ENCODE measurements at regions not wholly inside any gene's neighbourhood (a gene's known extent, or its start where the extent isn't known, plus 50 kb on each side); places are given as distances from the start of the nearest gene placed in this dataset.

GRCh38 chr7:46949270-46949931 is 632.5 kb downstream of the TNS3 start:
- POLR2A ChIA-PET (ENCODE audit: low non-redundant PET) = no interaction called here
- TF ChIP-seq CTCF (conservative IDR thresholded peaks at IDR 0.05; ENCODE audit: low read depth) = no peak
- CTCF ChIA-PET = no interaction called here
- no peak overlapping the region for H3K27ac ChIP-seq
- DNase-seq (ENCODE audit: low spot score) = no peak

GRCh38 chr7:46948716-46949115 is 633.2 kb downstream of the TNS3 start:
- ChIA-PET POLR2A (ENCODE audit: low non-redundant PET) (no interaction called here), CTCF (interaction anchor here (0.6 kb wide), 1 partner anchor 22 kb away, joined by 3 read pairs; no protein-coding TSS in a partner anchor)
- H3K27ac ChIP-seq = no peak overlapping the region
- DNase-seq (ENCODE audit: low spot score) = no peak
- TF ChIP-seq CTCF (conservative IDR thresholded peaks at IDR 0.05; ENCODE audit: low read depth) = no peak

- no peak for TF ChIP-seq CTCF (conservative IDR thresholded peaks at IDR 0.05; ENCODE audit: low read depth)
- H3K27ac ChIP-seq = no peak overlapping the region
- ChIA-PET POLR2A (ENCODE audit: low non-redundant PET) (no interaction called here), CTCF (interaction anchor here (0.7 kb wide), 1 partner anchor 315 kb away, joined by 4 read pairs; no protein-coding TSS in a partner anchor)
- DNase-seq (ENCODE audit: low spot score) = no peak
These were observed 636.6 kb downstream of the TNS3 start for GRCh38 chr7:46945328-46945727.

GRCh38 chr7:46943996-46944395 is 637.9 kb downstream of the TNS3 start:
- CTCF ChIA-PET = no interaction called here
- POLR2A ChIA-PET (ENCODE audit: low non-redundant PET) = no interaction called here
- no peak overlapping the region for H3K27ac ChIP-seq
- TF ChIP-seq CTCF (conservative IDR thresholded peaks at IDR 0.05; ENCODE audit: low read depth) = no peak
- DNase-seq (ENCODE audit: low spot score) = no peak

- no peak overlapping the region for H3K27ac ChIP-seq
- no peak for DNase-seq (ENCODE audit: low spot score)
- ChIA-PET POLR2A (ENCODE audit: low non-redundant PET) (no interaction called here), CTCF (interaction anchor here (0.6 kb wide), 1 partner anchor 39 kb away, joined by 3 read pairs; no protein-coding TSS in a partner anchor)
- TF ChIP-seq CTCF (conservative IDR thresholded peaks at IDR 0.05; ENCODE audit: low read depth) = no peak
These were observed 639.3 kb downstream of the TNS3 start for GRCh38 chr7:46942574-46942973.

- no peak overlapping the region for H3K27ac ChIP-seq
- DNase-seq (ENCODE audit: low spot score) = no peak
- no peak for TF ChIP-seq CTCF (conservative IDR thresholded peaks at IDR 0.05; ENCODE audit: low read depth)
- CTCF ChIA-PET = no interaction called here
- POLR2A ChIA-PET (ENCODE audit: low non-redundant PET) = interaction anchor here (0.8 kb wide), 1 partner anchor 60 kb away, joined by 3 read pairs; no protein-coding TSS in a partner anchor
These were observed 641.7 kb downstream of the TNS3 start for GRCh38 chr7:46940178-46940577.

Measured in RWPE1 (cell line).